ENCODE measurements at regions not wholly inside any gene's neighbourhood (a gene's known extent, or its start where the extent isn't known, plus 50 kb on each side); places are given as distances from the start of the nearest gene placed in this dataset.

DNA sequence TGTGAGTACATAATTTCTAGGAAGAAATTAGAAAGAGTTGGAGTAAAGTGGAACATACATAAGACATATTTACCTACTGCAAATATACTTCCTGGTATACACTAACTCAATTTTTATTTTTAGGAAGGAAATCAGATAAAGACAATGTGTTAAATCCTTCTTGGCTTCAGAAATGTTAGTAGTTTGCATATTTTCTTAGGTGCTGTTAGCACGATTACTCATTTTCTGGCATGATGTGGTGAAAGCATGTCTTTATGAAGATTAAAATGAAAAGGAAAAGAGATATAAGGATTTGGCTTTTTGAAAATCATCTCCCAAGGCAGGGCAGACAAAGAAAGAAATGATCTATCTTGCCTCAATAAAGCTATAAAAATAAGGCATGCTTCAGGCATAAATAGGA, 287.6 kb upstream of the E2F7 start:
- peak in 1 of 3 donors; percentile 20 for DNase-seq

DNA sequence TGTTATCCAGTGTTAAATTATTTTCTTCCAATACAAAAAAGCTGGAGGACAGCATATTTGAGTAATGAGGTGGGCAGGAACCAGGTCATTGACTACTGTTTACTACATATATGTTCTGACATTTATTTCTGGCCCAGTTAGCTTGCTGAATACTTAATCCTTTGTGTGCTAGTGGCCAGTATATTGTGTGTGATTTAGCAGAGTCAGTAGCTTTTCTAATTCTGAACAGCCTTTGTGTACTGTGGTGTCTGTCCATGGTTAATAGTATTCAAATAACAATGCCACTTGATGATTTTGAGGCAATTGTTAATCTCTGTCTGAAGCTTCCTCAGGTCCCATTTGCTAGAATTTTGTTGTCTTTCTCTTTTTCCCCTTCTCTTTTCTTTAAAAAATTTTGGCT, 286.5 kb upstream of the E2F7 start:
- no peak for DNase-seq

DNA sequence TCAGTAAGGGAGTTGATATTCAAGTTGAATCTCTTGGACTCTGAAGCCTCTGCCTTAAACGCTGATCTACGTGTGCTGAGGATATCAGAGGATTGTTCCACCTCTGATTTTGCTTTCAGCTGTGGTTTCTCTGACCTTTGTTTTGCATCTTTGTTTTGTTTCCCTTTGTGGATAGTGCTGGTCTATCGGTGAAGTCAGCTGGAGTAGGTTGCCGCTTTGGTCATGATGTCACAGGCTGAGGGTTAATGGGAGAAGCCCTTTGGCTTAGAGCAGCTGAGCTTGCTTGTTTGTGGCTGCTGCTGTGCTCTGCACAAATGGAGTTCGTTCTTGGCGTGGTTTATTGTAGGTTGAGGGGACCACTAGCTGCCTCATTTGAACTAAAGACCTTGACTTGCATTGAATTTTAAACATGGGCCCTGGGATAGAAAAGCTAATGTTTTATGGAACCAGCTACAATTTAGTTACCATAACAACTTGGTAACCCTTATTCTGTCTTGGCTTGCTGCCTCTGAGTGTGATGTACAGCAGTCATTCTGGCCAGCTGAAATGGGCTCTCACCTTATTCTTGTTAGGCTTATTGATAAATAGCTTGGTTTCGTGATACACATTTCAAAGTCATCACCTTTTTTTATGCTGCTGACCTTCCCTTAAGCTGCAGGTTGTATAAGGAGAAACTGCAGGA, 284.5 kb upstream of the E2F7 start:
- no peak for DNase-seq

DNA sequence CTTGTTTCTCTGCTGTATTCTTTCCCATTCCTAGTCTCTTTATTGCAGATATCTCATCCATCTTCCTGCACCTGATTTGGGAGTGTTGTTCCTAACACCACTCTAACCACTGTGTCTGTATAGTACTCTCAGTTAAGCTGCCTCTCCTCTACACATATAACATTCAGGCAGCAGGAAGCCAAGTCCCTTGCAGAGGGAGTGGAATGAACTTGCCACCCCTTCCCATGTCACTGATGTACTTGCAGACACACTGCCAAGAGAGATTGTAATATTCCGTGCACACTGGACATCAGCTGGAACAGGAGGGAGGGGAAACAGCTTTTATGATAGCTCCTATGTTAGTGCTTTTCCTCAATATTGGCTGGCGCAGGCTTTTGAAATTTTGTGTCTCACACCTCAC, 281.6 kb upstream of the E2F7 start:
- no peak for DNase-seq

DNA sequence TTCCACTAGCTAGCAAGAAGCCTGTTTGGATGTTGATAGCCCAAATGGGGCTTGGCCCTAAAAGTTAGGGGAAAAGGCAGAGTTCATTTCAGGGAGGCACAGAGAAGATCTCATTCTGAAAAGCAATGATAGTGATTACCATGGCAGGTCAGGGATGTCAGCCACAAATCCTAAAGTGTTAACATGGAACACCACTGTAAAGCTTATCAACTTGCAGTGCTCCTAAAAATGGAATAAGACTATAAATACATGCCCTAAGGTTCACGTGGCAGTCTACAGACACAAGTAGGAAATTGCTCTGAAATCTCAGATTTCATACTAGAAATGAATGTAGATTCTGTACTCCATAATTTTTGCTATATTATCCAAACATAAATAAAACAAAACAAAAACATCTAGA, 280.0 kb upstream of the E2F7 start:
- DNase-seq, result no peak

DNA sequence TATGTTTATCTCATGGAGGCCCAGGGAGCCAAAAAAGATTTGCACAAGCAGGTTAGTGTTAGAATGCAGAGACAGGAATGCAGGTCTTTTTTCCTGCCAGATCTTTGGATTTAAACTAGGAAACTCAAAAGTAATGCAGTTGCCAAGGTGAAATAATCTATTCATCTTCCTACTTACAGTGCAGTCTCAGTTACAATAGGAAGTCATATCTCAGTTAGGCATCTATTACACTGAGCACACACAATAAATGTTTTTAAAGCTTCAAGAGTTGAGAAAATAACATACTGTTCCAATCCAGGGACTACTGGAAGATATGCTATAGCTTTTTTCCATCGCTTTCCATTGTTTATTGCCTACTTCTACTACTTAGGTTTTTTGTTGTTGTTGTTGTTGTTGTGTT, 279.3 kb upstream of the E2F7 start:
- no peak for DNase-seq

DNA sequence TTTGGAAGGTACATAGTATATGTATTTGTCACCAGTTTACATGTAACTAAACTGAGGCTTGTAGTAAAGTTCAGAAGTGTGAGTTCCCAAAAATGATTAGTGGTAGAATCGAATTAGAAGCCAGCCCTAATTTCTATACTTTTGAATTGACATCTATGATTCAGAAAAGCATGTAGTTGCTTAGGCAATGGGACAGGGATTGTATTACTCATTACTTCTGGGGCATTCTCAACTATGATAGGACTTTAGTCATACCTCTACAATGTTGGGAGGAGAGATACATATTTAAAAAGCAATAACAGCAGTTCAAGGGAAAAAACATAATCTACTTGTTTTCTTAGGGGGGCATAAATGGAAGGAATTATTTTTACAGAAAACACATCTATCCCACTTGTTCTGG, 277.9 kb upstream of the E2F7 start:
- no peak for DNase-seq

DNA sequence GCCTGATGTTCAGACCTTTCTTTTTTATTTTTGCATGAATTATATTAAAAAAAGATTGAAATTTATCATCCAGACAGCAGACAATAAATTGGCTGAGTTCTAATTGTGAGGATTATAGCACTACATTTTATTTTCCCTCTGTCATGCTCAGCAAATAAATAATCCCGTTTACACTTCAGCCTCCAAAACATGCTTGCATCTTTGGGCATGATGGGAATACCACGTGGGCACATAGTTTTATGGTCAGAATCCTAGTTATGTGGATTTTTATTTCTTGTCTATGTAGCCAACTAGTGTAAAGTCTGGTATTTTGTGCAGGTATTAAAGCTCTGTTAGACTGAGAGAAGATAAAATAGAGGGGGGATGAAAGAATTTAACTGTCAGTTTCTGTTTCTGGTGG, 276.9 kb upstream of the E2F7 start:
- DNase-seq, result no peak

DNA sequence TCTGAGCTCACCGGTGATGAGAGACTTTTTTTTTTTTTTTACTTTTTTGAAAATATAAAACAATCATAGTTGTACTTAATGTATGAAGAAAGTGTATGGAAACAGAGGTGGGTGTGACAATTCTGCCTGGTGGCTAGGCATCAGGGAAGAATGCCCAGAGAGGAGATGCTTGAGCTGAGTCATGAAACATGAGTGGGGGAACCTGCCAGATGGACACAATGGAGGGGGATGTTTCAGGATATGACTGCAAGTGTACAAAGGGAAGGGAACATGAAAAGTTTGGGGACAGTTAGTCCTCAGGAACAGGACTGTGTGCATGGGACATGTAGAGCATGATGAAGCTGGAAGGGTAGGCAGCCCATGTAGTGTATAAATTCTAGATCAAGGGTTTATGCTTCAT, 274.2 kb upstream of the E2F7 start:
- DNase-seq, result no peak

DNA sequence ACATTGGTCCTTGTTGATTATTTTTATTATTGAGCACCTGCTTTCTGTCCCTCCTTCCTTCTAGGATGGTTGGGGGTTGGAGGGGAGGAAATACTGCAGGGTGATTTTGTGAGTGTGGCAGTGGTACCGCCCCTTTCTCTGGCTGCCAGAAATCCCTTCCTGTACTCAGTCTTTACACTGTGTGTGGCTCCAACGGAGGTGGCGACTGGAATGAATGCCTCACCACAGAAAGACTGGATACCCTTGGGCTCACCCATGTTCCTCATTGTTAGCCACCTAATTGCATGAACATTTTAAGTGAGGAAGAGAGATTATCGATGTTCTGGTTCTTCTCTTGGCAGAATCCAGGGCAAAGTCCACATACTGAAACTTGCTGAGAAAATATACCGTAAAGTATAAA, 272.0 kb upstream of the E2F7 start:
- no peak for DNase-seq

DNA sequence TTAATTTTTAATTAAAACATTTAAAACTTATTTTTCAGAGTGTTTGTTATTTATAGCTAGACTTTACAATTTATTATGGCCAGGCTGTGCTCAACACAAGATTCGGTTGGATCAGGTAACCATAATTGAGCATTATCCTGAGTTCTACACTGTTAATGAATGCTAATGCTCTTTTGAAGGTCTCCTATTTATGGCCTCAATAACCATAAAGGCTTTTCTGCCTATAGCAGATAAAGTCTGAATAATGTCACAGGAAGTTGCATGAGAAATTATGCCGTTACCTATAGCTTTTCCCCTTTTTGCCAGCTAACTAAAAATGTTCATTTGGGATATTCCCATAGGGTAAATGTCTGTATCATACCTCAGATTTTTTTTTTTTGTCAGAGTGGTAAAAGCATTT, 269.4 kb upstream of the E2F7 start:
- no peak for DNase-seq

DNA sequence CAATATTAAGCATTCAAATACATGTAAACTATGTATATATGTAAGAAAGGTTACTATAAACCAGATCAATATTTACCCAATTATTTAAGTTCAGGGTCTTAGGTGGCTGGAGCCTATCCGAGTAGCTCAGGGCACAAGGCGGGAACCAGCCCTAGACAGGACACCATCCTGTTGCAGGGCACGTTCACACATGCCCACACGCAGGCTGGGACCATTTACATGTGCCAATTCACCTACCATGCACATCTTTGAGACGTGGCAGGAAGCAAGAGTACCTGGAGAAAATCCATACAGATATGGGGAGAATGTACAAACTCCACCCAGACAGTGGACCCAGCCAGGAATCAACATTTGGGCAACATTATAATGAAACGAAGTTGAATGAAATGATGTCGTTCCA, 263.0 kb upstream of the E2F7 start:
- DNase-seq, result no peak

DNA sequence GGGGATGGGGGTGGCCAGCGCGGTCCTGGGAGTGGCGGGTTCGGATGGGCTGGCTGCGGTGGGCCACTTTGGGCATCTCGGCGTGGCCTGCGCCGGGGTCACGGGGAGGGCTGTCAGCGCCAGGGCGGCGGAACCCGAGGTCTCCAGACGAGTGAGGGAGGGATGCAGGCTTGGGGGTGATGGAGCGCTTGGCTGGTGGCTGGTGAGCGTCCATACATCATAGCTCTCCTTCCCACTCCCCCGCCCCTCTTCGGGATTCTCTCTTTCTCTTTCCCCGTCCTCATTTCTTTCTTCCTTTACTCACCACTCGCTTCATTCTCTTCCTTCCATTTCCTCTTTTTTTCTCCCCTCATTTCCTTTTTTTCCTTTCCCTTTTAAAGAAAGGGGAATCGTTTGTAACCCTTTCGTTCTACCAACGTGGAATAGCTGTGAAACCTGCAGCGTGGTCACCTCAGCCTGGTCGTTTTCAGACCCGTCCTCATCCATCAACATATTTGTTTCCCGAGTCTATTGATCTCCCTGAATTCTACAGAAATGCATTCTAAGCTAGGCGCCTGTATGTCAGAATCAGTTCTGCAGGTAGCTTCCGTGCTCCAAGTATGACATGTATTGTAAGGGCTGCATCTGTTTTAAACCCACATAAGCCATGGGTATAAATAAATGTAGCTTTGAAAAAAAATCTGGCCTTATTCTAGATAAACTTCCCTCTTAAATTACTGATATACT, 260.3 kb upstream of the E2F7 start:
- DNase-seq, result peak in 1 of 3 donors; percentile 59

DNA sequence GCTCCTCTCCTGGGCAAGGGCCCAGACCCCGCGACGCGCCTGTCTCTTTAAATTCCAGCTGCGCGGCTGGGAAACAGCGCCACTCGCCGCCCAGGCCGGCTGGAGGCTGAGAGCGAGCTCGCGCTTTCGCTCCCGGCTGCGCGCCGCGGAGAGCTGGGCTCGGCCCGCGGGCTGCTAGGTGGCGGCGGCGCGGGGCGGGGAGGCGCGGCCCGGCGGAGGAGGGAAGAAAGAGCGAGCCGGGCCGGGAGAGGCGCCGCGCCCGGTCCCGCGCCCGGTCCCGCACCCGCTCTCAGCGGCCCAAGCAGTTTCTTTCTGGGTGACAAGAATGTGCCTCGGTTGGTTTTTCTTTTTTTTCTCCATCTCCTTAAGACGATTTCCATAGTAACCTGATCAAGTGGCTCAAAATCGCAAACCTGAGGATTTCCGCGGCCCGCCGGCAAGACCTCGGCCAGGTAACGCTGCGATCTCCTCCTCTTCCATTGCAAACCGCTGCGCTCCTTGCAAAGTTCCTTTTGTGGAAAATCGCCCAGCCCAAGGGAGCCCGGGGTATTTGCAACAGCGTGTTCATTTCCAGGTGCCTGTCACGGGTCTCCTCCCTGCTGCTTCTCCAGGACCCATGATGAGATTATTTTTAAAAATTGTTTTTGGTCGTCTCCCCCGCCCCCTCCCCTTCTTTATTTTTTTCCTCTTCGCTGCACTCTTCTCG, 259.5 kb upstream of the E2F7 start:
- DNase-seq, result peak; percentile 78 to 94 (median 88)

DNA sequence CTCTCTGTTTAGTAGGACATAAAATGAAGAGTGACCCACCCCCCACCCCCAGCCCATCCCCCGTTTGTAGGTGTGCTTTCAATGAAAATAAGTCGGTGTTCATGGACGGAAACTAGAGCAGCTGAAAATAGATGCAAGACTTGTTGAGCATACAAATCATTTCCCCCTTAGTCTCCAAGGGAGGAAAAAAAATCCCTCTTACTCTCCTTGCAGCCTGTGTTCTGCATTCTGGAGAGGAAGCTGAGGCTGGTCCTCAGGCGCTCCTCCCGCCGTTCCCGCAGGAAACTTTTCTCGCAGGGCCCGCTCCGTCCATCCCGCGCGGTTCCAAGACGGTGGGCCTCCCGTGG, 259.0 kb upstream of the E2F7 start:
- DNase-seq, result no peak

DNA sequence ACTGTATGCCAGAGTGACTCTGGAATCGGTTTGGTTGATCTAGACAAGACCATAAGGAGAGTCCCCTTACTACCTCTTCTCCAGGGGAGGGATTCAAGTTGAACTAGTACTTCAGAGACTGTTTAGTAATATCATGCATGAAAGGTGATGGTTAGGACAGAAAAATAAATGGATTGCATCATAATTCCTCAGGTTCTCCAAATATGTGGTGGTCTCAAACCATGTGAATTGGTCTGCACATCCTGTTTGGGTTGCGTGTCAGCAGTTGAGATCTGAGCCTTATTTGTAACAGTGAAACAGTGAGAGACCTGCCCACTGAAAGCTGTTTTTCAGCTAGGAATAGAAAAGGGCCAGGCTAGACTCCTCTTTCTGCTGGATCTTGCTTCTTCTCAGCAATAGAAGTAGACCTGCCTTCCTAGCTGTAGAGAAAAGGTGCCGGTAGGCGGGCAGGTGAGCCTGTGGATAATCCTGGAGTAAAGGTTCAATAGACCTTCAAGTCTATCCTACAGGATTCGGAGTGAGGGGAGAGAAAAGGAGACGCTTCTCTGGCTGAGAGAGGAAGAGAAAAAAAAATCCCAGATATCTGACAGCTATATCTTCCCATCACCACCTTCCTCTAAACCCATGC, 258.5 kb upstream of the E2F7 start:
- DNase-seq, result no peak

DNA sequence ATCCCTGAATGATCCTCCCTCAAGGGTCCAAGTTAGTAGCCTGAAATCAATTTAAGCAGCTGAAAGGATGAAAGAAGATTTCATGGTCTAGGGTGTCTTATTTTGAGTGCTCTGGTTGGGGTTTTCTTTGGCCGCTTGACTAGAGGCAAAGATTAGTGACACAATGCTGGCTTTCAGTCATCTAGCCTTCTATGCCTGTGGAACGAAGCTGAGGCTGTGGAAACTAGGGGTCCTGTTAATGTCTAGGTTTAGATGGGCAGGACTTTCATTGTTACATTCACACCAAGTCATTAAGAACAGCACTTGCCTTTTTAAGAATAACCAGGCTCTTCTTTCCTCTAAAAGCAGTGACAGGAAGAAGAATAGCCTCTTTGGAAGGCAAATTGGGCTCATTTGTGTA, 253.8 kb upstream of the E2F7 start:
- no peak for DNase-seq

DNA sequence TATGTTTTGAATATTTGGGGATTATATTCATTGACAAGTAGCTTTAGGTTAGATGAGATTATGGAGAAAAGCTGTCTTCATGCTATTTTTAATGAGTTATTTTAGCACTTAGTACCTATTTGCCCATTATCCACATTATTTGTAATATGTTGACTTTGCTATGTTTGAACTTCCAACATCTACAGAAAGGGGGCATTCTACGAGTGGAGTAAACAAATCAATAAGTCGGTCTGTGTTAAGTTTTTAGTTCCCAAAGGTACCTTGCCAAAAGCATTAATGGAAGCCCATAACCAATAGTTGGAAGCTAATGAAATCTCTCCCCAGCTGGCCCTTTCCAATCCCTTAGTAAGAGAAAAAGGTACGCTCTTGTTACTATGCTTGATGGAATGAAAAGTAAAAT, 250.0 kb upstream of the E2F7 start:
- DNase-seq, result no peak

DNA sequence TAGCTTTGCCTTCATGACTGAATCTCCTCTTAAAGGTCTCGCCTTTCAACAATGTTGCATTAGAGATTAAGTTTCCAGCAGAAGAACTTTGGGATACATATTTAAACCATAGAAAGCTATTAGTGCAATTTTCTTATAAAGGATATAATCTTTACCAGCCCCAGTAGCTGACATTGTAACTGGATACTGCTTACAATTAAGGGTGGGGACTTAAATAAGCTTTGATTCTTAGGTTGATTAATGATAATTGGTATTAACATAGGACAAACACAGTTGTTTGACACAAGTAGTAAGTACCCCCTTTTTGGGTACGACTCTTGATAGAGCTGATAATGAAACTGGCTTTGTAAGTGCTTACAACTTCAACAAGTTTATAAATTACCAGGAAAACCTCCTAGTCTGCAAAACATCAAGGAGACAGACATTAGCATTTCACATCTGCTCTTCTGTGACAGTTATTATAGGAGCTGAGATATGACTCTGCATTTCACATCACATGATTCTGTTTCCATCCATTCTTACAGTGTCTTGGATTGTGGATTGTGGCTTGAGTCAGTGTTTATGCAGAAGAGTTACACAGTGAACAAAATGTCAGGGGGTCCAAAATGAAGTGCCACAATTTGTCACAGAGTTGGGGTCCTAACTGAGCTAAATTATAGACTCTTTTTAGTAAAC, 249.1 kb upstream of the E2F7 start:
- DNase-seq, result no peak

DNA sequence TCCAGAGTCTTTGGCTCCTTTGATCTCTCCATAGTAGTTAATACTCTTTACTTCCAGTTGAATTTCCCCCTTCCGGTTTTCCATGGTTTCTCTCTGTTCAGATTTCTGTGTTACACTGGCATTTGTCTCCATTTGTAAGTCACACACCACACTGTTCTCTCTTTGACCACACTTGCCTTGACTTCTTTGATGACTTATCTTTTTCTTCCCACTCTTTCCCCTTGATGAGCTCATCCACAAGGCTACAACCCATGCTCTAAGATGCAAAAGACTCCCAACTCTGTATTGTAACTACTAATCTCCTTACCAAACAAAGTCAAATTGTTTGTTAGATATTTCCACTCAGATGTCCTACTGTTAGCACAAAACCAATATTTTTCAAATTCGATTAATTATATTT, 242.7 kb upstream of the E2F7 start:
- DNase-seq, result no peak

DNA sequence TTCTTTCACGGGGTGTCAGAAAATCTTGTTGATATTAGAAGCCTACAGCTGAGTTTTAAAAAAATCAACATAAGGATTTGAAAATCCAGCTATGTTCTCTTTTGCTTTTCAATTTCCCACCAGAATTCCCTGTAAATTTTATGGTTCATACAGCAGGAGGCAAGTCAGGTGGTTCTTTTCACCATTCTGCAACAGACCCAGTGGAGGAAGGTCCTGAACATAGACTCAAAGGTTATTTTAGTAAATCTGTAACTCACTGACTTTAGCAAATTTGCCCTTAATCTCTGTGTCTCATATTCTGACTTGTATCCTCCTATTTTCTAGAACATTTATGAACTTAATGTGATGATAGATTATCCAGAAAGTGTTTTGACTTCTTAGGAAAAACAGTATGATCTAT, 235.4 kb upstream of the E2F7 start:
- no peak for DNase-seq

DNA sequence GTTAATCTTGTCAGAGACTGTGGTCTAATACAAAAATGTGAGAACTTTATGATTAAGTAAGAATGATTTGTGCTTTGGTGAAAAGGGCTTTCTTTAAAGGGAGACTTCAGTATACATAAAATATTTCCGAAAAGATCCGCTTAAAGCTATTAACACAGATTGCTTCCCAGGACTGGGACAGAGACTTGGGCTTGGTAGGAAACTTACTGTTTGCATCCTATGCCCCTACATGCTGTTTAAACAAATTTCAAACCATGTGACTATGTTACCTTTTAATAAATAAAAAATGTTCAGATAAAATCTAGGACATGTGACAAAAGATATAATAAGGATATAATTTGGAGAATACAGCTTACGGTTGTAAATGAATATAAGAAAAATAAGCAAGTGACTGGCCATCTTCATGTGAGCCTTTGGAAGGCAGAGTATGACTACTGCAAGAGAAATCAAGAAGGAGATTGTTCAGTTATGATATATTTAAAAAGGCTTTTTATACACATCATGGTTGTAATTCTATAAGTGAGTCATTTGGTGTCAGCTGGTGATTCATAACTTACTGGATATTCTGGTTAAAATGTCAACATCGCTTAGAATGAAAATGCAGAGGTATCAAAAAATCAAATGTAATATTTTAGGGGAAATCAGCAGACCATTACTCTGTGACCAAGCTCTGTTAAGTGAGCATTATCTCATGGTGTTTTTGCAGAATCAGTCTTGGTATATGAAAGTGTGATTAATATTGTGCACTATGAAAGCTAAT, 234.7 kb upstream of the E2F7 start:
- DNase-seq, result peak in 1 of 3 donors; percentile 71
